GM23248 (cell line): ENCODE measurements at regions not wholly inside any gene's neighbourhood (a gene's known extent, or its start where the extent isn't known, plus 50 kb on each side); places are given as distances from the start of the nearest gene placed in this dataset.

ENCODE experiments used
- EZH2 ChIP-seq: fragments of 200-600 bp; sonication (generic); IDR thresholded peaks from 2 replicates; pipeline ENCODE4 v1.6.1; 2018; ENCODE audit warnings: antibody characterized with exemption, mild to moderate bottlenecking; ENCODE audit not compliant: insufficient read depth, poor library complexity, severe bottlenecking
- EZH2phosphoT487 ChIP-seq: fragments of 200-600 bp; sonication (generic); IDR thresholded peaks from 2 replicates; pipeline ENCODE4 v1.6.1; 2018; ENCODE audit warnings: antibody characterized with exemption, moderate library complexity, mild to moderate bottlenecking, low read depth; ENCODE audit not compliant: insufficient read depth

DNA sequence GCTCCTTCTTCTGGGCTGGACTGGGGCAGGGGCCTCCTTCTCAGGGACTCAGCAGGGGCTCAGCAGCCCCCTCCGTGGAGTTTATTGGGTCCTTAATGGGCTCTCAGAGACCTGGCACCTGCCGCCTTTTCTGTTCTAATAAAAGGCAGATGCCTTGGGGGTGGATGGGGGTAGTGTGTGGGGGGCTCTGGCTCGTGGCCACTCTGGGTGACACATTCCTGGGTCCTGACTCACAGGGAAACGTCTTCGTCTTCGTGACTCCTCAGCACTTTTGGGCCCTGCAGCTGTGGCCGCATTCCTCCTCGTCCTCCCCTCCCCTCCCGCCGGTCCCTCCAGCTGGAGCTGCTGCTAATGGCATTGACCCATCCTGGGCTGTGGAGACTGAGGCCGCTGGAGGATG is 107.8 kb upstream of the WNT4 start:
- TF ChIP-seq EZH2phosphoT487, result no peak
- TF ChIP-seq EZH2, result no peak
